Panc1 (cell line): ENCODE measurements at regions not wholly inside any gene's neighbourhood (a gene's known extent, or its start where the extent isn't known, plus 50 kb on each side); places are given as distances from the start of the nearest gene placed in this dataset.

Source experiments
- ATAC-seq: fragments of 200-7000 bp; cut with Tn5 transposase; 2 replicates; pipeline ENCODE4 v1.9.1; 2020; ENCODE audit warnings: mild to moderate bottlenecking, moderate library complexity
- BruUV-seq: library from RNA; stranded (reverse); fragments of 400-500 nt; replicated peaks from 2 replicates; lab custom pipeline; 2021; lab: Mats Ljungman, UMichigan
- CTCF ChIA-PET: fragments of 300-600 bp; sonication (Branson Sonifier 250); formaldehyde crosslinking; loops from one replicate; lab custom pipeline; 2022; ENCODE audit warnings: antibody characterized with exemption; lab: Charles Lee
- POLR2A ChIA-PET: fragments of 300-600 bp; sonication (Branson Sonifier 250); formaldehyde crosslinking; loops from one replicate; lab custom pipeline; 2022; ENCODE audit warnings: antibody characterized with exemption; lab: Charles Lee
- DNase-seq: peaks from one replicate; pipeline ENCODE4 v3.0.0-alpha.2; 2010; ENCODE audit warnings: low read depth, low spot score
- H3K27ac ChIP-seq: 2 replicates; pipeline ENCODE4 v1.5.1; 2011; ENCODE audit warnings: mild to moderate bottlenecking, low read length, inconsistent platforms
- H3K27me3 ChIP-seq: fragments of 200-500 bp; sonication (Bioruptor generic); 2 replicates; pipeline ENCODE4 v1.6.0; 2014; ENCODE audit warnings: low read length, inconsistent platforms; ENCODE audit not compliant: control insufficient read depth, insufficient read depth
- H3K36me3 ChIP-seq: fragments of 200-500 bp; sonication (Bioruptor generic); 2 replicates; pipeline ENCODE4 v1.5.1; 2014; ENCODE audit warnings: inconsistent platforms, mild to moderate bottlenecking, low read length, moderate library complexity; ENCODE audit not compliant: control insufficient read depth, insufficient read depth
- H3K4me1 ChIP-seq: 2 replicates; pipeline ENCODE4 v1.5.1; 2011; ENCODE audit warnings: inconsistent platforms, mild to moderate bottlenecking, low read length, moderate library complexity; ENCODE audit not compliant: control insufficient read depth, insufficient read depth
- H3K4me3 ChIP-seq, 2 experiments: 2 replicates each; pipeline ENCODE4 v1.5.1; 2011 to 2012; ENCODE audit warnings: low read depth in 2 of 2, low read length in 2 of 2, mild to moderate bottlenecking in 2 of 2, inconsistent platforms in 1 of 2, moderate library complexity in 1 of 2
- H3K9me3 ChIP-seq: fragments of 200-500 bp; sonication (Bioruptor generic); 2 replicates; pipeline ENCODE4 v1.5.1; 2014; ENCODE audit warnings: low read depth, mild to moderate bottlenecking, inconsistent platforms, low read length, moderate library complexity; ENCODE audit not compliant: control insufficient read depth, insufficient read depth
- CTCF ChIP-seq: fragments of 450-650 bp; IDR thresholded peaks from 2 replicates; pipeline ENCODE4 v1.5.1; 2017; ENCODE audit warnings: mild to moderate bottlenecking
- POLR2AphosphoS5 ChIP-seq: IDR thresholded peaks from 2 replicates; pipeline ENCODE4 v1.6.1; 2012; ENCODE audit warnings: mild to moderate bottlenecking, low read depth, low read length, moderate library complexity
- SIN3A ChIP-seq: IDR thresholded peaks from 2 replicates; pipeline ENCODE4 v1.6.1; 2012; ENCODE audit warnings: low read depth, mild to moderate bottlenecking, low read length, moderate library complexity, borderline replicate concordance; ENCODE audit not compliant: insufficient read depth
- TCF7L2 ChIP-seq: IDR thresholded peaks from 2 replicates; pipeline ENCODE4 v1.6.1; 2011; ENCODE audit warnings: mild to moderate bottlenecking, low read depth, low read length, inconsistent platforms
- in situ Hi-C: cut with HindIII; loops from 2 replicates; pipeline ENCODE4 v1.10.0; 2016; ENCODE audit warnings: low sequenced_read_pairs, low pct_unique_long_range_greater_than_20kb
- intact Hi-C: fragments of 100-400 bp; cut with micrococcal nuclease; formaldehyde crosslinking; loops from one replicate; pipeline ENCODE4 v1.10.0; 2022; ENCODE audit not compliant: unreplicated experiment
- TF ChIP-seq, protein P1 (sequence below), 2 experiments: IDR thresholded peaks; 2 replicates each; pipeline ENCODE4 v1.6.1; 2011 to 2012; ENCODE audit warnings: low read depth in 2 of 2, control low read depth in 1 of 2, low read length in 1 of 2, mild to moderate bottlenecking in 1 of 2, moderate library complexity in 1 of 2; ENCODE audit not compliant: insufficient read depth in 1 of 2

DNA sequence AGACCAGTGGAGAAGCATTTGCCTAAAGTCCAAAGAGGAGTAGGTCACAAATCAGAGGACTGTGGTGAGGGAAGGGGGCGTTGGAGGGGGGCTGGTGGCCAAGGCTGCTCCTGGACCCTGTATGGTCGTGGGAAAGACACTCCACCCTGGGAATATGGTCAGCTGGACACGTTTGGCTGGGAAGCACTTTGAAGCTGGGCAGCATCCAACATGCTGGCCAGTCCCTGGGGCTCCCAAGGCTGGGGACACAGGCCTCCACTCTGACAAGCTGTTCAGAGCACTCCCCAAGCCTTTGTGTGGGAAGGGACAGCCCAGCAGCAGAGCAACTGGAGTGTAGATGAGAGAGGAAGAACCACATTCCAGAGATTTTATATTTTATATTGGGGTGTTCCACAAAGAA lies 203.2 kb downstream of the ANKRD60 start:
- DNase-seq, result no peak
- no peak overlapping the region for H3K27ac ChIP-seq
- H3K27me3 ChIP-seq, result no peaks in the 10 kb centered on the region
- no peak overlapping the region for H3K4me3 ChIP-seq
- no TSS peak for BruUV-seq
- H3K9me3 ChIP-seq, result no peaks in the 10 kb centered on the region
- intact Hi-C loops, result no loop called here
- no peak for ATAC-seq
- H3K36me3 ChIP-seq, result no peaks in the 10 kb centered on the region
- ChIA-PET CTCF (no interaction called here), POLR2A (no interaction called here)
- in situ Hi-C loops, result no loop called here
- no peaks in the 10 kb centered on the region for H3K4me1 ChIP-seq
- no peak for TF ChIP-seq SIN3A

DNA sequence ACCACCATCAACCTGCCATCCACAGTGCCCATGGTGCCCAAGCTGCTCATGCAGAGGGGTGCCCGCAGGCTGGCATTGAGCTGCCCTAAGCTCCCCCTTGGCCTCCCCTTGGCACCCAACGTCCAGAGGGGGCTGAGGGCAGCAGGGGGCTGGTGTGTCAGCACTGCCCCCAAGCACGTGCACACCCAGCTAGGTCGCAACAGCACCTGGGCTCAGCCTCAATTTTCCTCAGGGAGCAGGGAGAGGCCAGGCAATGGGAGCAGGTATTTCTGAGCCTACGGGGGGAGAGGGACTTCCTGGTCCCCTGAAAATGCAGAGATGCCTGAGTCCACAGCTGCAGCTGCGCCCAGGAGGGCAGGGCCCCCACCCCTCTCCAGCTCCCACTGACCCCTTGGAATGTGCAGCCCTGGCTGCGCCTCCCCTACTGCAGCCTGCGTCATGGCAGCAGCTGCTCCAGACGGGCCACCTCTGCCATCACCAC lies 204.2 kb downstream of the ANKRD60 start:
- ATAC-seq (no peak), DNase-seq (no peak)
- BruUV-seq, result no TSS peak
- no peaks in the 10 kb centered on the region for H3K9me3 ChIP-seq
- H3K4me3 ChIP-seq, result no peak overlapping the region
- H3K4me1 ChIP-seq, result no peaks in the 10 kb centered on the region
- TF ChIP-seq POLR2AphosphoS5 (no peak), TCF7L2 (no peak), CTCF (no peak), SIN3A (no peak)
- TF ChIP-seq, protein P1, sequence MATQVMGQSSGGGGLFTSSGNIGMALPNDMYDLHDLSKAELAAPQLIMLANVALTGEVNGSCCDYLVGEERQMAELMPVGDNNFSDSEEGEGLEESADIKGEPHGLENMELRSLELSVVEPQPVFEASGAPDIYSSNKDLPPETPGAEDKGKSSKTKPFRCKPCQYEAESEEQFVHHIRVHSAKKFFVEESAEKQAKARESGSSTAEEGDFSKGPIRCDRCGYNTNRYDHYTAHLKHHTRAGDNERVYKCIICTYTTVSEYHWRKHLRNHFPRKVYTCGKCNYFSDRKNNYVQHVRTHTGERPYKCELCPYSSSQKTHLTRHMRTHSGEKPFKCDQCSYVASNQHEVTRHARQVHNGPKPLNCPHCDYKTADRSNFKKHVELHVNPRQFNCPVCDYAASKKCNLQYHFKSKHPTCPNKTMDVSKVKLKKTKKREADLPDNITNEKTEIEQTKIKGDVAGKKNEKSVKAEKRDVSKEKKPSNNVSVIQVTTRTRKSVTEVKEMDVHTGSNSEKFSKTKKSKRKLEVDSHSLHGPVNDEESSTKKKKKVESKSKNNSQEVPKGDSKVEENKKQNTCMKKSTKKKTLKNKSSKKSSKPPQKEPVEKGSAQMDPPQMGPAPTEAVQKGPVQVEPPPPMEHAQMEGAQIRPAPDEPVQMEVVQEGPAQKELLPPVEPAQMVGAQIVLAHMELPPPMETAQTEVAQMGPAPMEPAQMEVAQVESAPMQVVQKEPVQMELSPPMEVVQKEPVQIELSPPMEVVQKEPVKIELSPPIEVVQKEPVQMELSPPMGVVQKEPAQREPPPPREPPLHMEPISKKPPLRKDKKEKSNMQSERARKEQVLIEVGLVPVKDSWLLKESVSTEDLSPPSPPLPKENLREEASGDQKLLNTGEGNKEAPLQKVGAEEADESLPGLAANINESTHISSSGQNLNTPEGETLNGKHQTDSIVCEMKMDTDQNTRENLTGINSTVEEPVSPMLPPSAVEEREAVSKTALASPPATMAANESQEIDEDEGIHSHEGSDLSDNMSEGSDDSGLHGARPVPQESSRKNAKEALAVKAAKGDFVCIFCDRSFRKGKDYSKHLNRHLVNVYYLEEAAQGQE (IDR thresholded peaks at IDR 0.05; ENCODE audit: insufficient read depth in 1 of 2, low read depth in 2 of 2, low read length in 1 of 2), result no peak
- no peak overlapping the region for H3K27ac ChIP-seq
- intact Hi-C loops, result no loop called here
- H3K27me3 ChIP-seq, result no peaks in the 10 kb centered on the region
- ChIA-PET POLR2A (no interaction called here), CTCF (no interaction called here)
- no peaks in the 10 kb centered on the region for H3K36me3 ChIP-seq
- in situ Hi-C loops, result no loop called here

- in situ Hi-C loops, result no loop called here
- no peaks in the 10 kb centered on the region for H3K9me3 ChIP-seq
These were observed 204.7 kb downstream of the ANKRD60 start for GRCh38 chr20:58023781-58024180.

More at GRCh38 chr20:58023781-58024180, 204.7 kb downstream of the ANKRD60 start:
- Histone ChIP-seq H3K27ac (no peak overlapping the region), H3K27me3 (no peaks in the 10 kb centered on the region), H3K4me3 (no peak overlapping the region), H3K4me1 (no peaks in the 10 kb centered on the region), H3K36me3 (no peaks in the 10 kb centered on the region)
- POLR2A ChIA-PET, result no interaction called here
- ATAC-seq, result no peak
- no TSS peak for BruUV-seq
- CTCF ChIA-PET, result no interaction called here
- intact Hi-C loops, result no loop called here
- TF ChIP-seq, protein P1 (IDR thresholded peaks at IDR 0.05; ENCODE audit: insufficient read depth in 1 of 2, low read depth in 2 of 2, low read length in 1 of 2), result no peak
- TF ChIP-seq POLR2AphosphoS5 (no peak), TCF7L2 (no peak), CTCF (no peak), SIN3A (no peak)
- DNase-seq, result no peak
